H1 (cell line): ENCODE measurements at regions not wholly inside any gene's neighbourhood (a gene's known extent, or its start where the extent isn't known, plus 50 kb on each side); places are given as distances from the start of the nearest gene placed in this dataset.

Source experiments
- CTCF ChIA-PET: fragments of 300-600 bp; sonication (Branson Sonifier 250); formaldehyde crosslinking; loops from one replicate; lab custom pipeline; 2021; ENCODE audit not compliant: partially characterized antibody; lab: Charles Lee
- POLR2A ChIA-PET: fragments of 300-600 bp; sonication (Branson Sonifier 250); formaldehyde crosslinking; loops from one replicate; lab custom pipeline; 2021; ENCODE audit warnings: inconsistent platforms; ENCODE audit not compliant: partially characterized antibody; lab: Charles Lee
- DNase-seq, 2 experiments: peaks; one replicate each; pipeline versions ENCODE4 v3.0.0 to v3.0.0-alpha.2; 2010 to 2022; ENCODE audit warnings: low spot score in 2 of 2, low read depth in 1 of 2, mixed read lengths in 1 of 2
- FAIRE-seq: peaks from 2 replicates; lab custom pipeline; 2011; peaks lifted over from hg19 to GRCh38; lab: Jason Lieb, UNC
- H2AFZ ChIP-seq: 2 replicates; pipeline ENCODE4 v1.8.1; 2012; ENCODE audit warnings: low read length, inconsistent platforms
- H2AK5ac ChIP-seq: 2 replicates; pipeline ENCODE4 v1.6.1; 2013; ENCODE audit warnings: low read depth, low read length
- H2BK120ac ChIP-seq: replicated peaks from 2 replicates; pipeline ENCODE3; 2013; ENCODE audit warnings: low read depth, low read length, inconsistent platforms
- H2BK12ac ChIP-seq: 2 replicates; pipeline ENCODE4 v1.6.1; 2013; ENCODE audit warnings: low read depth, low read length
- H2BK15ac ChIP-seq: 2 replicates; pipeline ENCODE4 v1.6.1; 2013; ENCODE audit warnings: low read length
- H2BK20ac ChIP-seq: 2 replicates; pipeline ENCODE4 v1.6.1; 2013; ENCODE audit warnings: low read length
- H2BK5ac ChIP-seq: 2 replicates; pipeline ENCODE4 v1.6.1; 2013; ENCODE audit warnings: low read depth, low read length
- H3K14ac ChIP-seq: 2 replicates; pipeline ENCODE4 v1.6.1; 2013; ENCODE audit warnings: inconsistent platforms; ENCODE audit not compliant: insufficient read length
- H3K18ac ChIP-seq: 2 replicates; pipeline ENCODE4 v1.6.1; 2013; ENCODE audit warnings: low read length; ENCODE audit errors: extremely low read depth
- H3K23ac ChIP-seq: 2 replicates; pipeline ENCODE4 v1.6.1; 2013; ENCODE audit warnings: inconsistent platforms; ENCODE audit not compliant: insufficient read length
- H3K23me2 ChIP-seq: 2 replicates; pipeline ENCODE4 v1.6.1; 2013; ENCODE audit warnings: low read depth, low read length
- H3K27ac ChIP-seq: 2 replicates; pipeline ENCODE4 v1.6.1; 2011; ENCODE audit warnings: low read depth, low read length, inconsistent platforms
- H3K27me3 ChIP-seq, 4 experiments: replicated peaks in 1 of 4; 1 replicate in 1 of 4; 2 replicates in 3 of 4; pipeline versions ENCODE4 v1.6.1 to v1.8.1; 2011 to 2013; ENCODE audit warnings: low read length in 3 of 4, mild to moderate bottlenecking in 3 of 4, inconsistent platforms in 2 of 4, mixed read lengths in 2 of 4, moderate library complexity in 1 of 4; ENCODE audit not compliant: control insufficient read depth in 3 of 4, insufficient read depth in 3 of 4; ENCODE audit errors: extremely low read depth in 1 of 4
- H3K36me3 ChIP-seq, 4 experiments: 2 replicates each; pipeline versions ENCODE4 v1.6.1 to v1.8.1; 2011 to 2013; ENCODE audit warnings: mild to moderate bottlenecking in 4 of 4, low read length in 3 of 4, moderate library complexity in 2 of 4, control low read depth in 1 of 4, inconsistent platforms in 1 of 4; ENCODE audit not compliant: insufficient read depth in 4 of 4, control insufficient read depth in 2 of 4
- H3K4ac ChIP-seq: replicated peaks from 2 replicates; pipeline ENCODE3; 2013; ENCODE audit warnings: low read length, low read depth, mixed read lengths, inconsistent platforms; ENCODE audit not compliant: insufficient read length
- H3K4me1 ChIP-seq, 4 experiments: replicated peaks in 1 of 4; 1 replicate in 1 of 4; 2 replicates in 3 of 4; pipeline versions ENCODE4 v1.6.1 to v1.8.1; 2011 to 2013; ENCODE audit warnings: low read length in 3 of 4, inconsistent platforms in 2 of 4, mixed read lengths in 1 of 4; ENCODE audit not compliant: insufficient read depth in 4 of 4, control insufficient read depth in 3 of 4
- H3K4me2 ChIP-seq, 2 experiments: 2 replicates each; pipeline versions ENCODE4 v1.6.1 to v1.8.1; 2011 to 2013; ENCODE audit warnings: low read depth in 2 of 2, low read length in 2 of 2, control low read depth in 1 of 2, inconsistent platforms in 1 of 2, mild to moderate bottlenecking in 1 of 2; ENCODE audit not compliant: insufficient read depth in 1 of 2
- H3K4me3 ChIP-seq, 4 experiments: fragments of 200-600, 300-600 bp in 1 of 4; sonication (generic), shearing (Covaris generic), sonication (Bioruptor Twin) in 1 of 4; 2 replicates each; pipeline versions ENCODE4 v1.5.1 to v1.8.1; 2011 to 2016; ENCODE audit warnings: low read length in 4 of 4, low read depth in 3 of 4, control low read depth in 2 of 4, inconsistent platforms in 2 of 4, mild to moderate bottlenecking in 2 of 4, mixed read lengths in 1 of 4, moderate library complexity in 1 of 4; ENCODE audit not compliant: insufficient read depth in 2 of 4; ENCODE audit errors: extremely low read depth in 1 of 4
- H3K56ac ChIP-seq: replicated peaks from 2 replicates; pipeline ENCODE3; 2013; ENCODE audit warnings: low read depth, mild to moderate bottlenecking, mixed read lengths, low read length, inconsistent platforms; ENCODE audit not compliant: insufficient read length
- H3K79me1 ChIP-seq: 2 replicates; pipeline ENCODE4 v1.6.1; 2013; ENCODE audit warnings: low read depth, low read length, control low read depth
- H3K79me2 ChIP-seq, 2 experiments: 2 replicates each; pipeline versions ENCODE4 v1.6.1 to v1.8.1; 2012 to 2013; ENCODE audit warnings: low read length in 2 of 2, mild to moderate bottlenecking in 2 of 2, inconsistent platforms in 1 of 2; ENCODE audit not compliant: insufficient read depth in 2 of 2, control insufficient read depth in 1 of 2
- H3K9ac ChIP-seq, 4 experiments: replicated peaks in 1 of 4; 1 replicate in 1 of 4; 2 replicates in 3 of 4; pipeline versions ENCODE4 v1.6.1 to v1.8.1; 2011 to 2013; ENCODE audit warnings: low read depth in 3 of 4, low read length in 3 of 4, control low read depth in 2 of 4, mild to moderate bottlenecking in 2 of 4, moderate library complexity in 2 of 4, inconsistent platforms in 1 of 4; ENCODE audit errors: extremely low read depth in 1 of 4
- H3K9me3 ChIP-seq, 2 experiments: 2 replicates each; pipeline versions ENCODE4 v1.6.1 to v1.8.1; 2012 to 2013; ENCODE audit warnings: mild to moderate bottlenecking in 2 of 2, moderate library complexity in 2 of 2, control low read depth in 1 of 2, inconsistent platforms in 1 of 2, low read depth in 1 of 2, low read length in 1 of 2, mixed read lengths in 1 of 2; ENCODE audit not compliant: insufficient read depth in 2 of 2
- H4K20me1 ChIP-seq, 2 experiments: replicated peaks in 1 of 2; 2 replicates each; pipeline versions ENCODE3 to v1.8.1; 2011 to 2013; ENCODE audit warnings: inconsistent platforms in 2 of 2, low read length in 2 of 2, mild to moderate bottlenecking in 1 of 2; ENCODE audit not compliant: insufficient read depth in 2 of 2, control insufficient read depth in 1 of 2
- H4K5ac ChIP-seq: 2 replicates; pipeline ENCODE4 v1.6.1; 2013; ENCODE audit warnings: low read length, low read depth, mixed read lengths, inconsistent platforms; ENCODE audit not compliant: insufficient read length
- H4K8ac ChIP-seq: 2 replicates; pipeline ENCODE4 v1.8.0; 2013; ENCODE audit warnings: mild to moderate bottlenecking, moderate library complexity, low read length, inconsistent platforms; ENCODE audit not compliant: insufficient read depth; ENCODE audit errors: extremely low read depth
- H4K91ac ChIP-seq: replicated peaks from 2 replicates; pipeline ENCODE3; 2013; ENCODE audit warnings: low read length, mixed read lengths, inconsistent platforms; ENCODE audit not compliant: insufficient read length
- BRCA1 ChIP-seq: IDR thresholded peaks from 2 replicates; pipeline ENCODE4 v1.6.1; 2012; ENCODE audit warnings: low read depth, low read length, improper control_type of control experiment
- CBX5 ChIP-seq: fragments of 300-800, 300-1000 bp; sonication (generic); IDR thresholded peaks from 2 replicates; pipeline ENCODE4 v1.7.1; 2016; ENCODE audit warnings: antibody characterized with exemption, low read length, low read depth
- CBX8 ChIP-seq: fragments of 300-800, 300-1000 bp; sonication (generic); IDR thresholded peaks from 2 replicates; pipeline ENCODE4 v1.7.1; 2016; ENCODE audit warnings: low read depth, low read length, borderline replicate concordance
- CEBPB ChIP-seq: IDR thresholded peaks from 2 replicates; pipeline ENCODE4 v1.6.1; 2012; ENCODE audit warnings: low read depth, low read length
- CHD1 ChIP-seq: IDR thresholded peaks from 2 replicates; pipeline ENCODE4 v1.6.1; 2012; ENCODE audit warnings: low read depth, low read length, improper control_type of control experiment
- CHD2 ChIP-seq: IDR thresholded peaks from 2 replicates; pipeline ENCODE4 v1.6.1; 2012; ENCODE audit warnings: low read length, improper control_type of control experiment
- HDAC6 ChIP-seq: IDR thresholded peaks from one replicate; pipeline ENCODE4 v1.7.1; 2012; ENCODE audit warnings: low read depth, mild to moderate bottlenecking, inconsistent platforms, low read length, moderate library complexity
- JUN ChIP-seq: IDR thresholded peaks from 2 replicates; pipeline ENCODE4 v1.6.1; 2011; ENCODE audit warnings: low read depth, mild to moderate bottlenecking, improper control_type of control experiment, low read length
- MAX ChIP-seq: IDR thresholded peaks from 2 replicates; pipeline ENCODE4 v1.6.1; 2012; ENCODE audit warnings: inconsistent platforms
- POLR2A ChIP-seq, 2 experiments: IDR thresholded peaks; 1 replicate in 1 of 2; 2 replicates in 1 of 2; pipeline ENCODE4 v1.6.1; 2011; ENCODE audit warnings: low read depth in 2 of 2, low read length in 2 of 2, mild to moderate bottlenecking in 2 of 2; ENCODE audit errors: control extremely low read depth in 1 of 2
- RFX5 ChIP-seq: IDR thresholded peaks from 2 replicates; pipeline ENCODE4 v1.6.1; 2011; ENCODE audit warnings: low read depth, low read length, improper control_type of control experiment, borderline replicate concordance
- RNF2 ChIP-seq: fragments of 200-900, 300-1000 bp; sonication (generic); IDR thresholded peaks from 2 replicates; pipeline ENCODE4 v1.7.1; 2016; ENCODE audit warnings: borderline replicate concordance, low read depth, mild to moderate bottlenecking, antibody characterized with exemption, low read length; ENCODE audit not compliant: poor library complexity, severe bottlenecking; ENCODE audit errors: missing control alignments
- SAP30 ChIP-seq: fragments of 300-600 bp; sonication (generic); IDR thresholded peaks from 2 replicates; pipeline ENCODE4 v1.7.1; 2012; ENCODE audit warnings: low read length, moderate library complexity, mild to moderate bottlenecking, inconsistent platforms; ENCODE audit not compliant: insufficient read depth, insufficient replicate concordance
- SIRT6 ChIP-seq: IDR thresholded peaks from one replicate; pipeline ENCODE4 v1.7.1; 2012; ENCODE audit warnings: low read length, inconsistent platforms
- SP2 ChIP-seq: IDR thresholded peaks from 2 replicates; pipeline ENCODE4 v1.6.1; 2012; ENCODE audit warnings: mild to moderate bottlenecking, low read length, inconsistent platforms
- TAF7 ChIP-seq: optimal IDR thresholded peaks from 2 replicates; pipeline ENCODE3; 2011; ENCODE audit warnings: low read depth, mild to moderate bottlenecking, inconsistent platforms, low read length, moderate library complexity, borderline replicate concordance
- TCF12 ChIP-seq: IDR thresholded peaks from 2 replicates; pipeline ENCODE4 v1.6.1; 2011; ENCODE audit warnings: low read depth, mild to moderate bottlenecking, low read length
- WGBS, 2 experiments: shearing (Covaris generic) in 1 of 2; methylation state at CpG; one replicate each; pipeline versions ENCODE4 v1.1.6 to v1.1.7; 2013 to 2015; ENCODE audit warnings: low lambda C conversion rate in 2 of 2, mixed read lengths in 2 of 2, inconsistent platforms in 1 of 2, low coverage in 1 of 2, missing lambda C conversion rate in 1 of 2; ENCODE audit not compliant: insufficient replicate concordance in 2 of 2, insufficient coverage in 1 of 2, insufficient read length in 1 of 2; ENCODE audit errors: extremely low coverage in 1 of 2, missing lambda C conversion rate in 1 of 2; 5-methylcytosine and 5-hydroxymethylcytosine counted together

GRCh38 chr6:165135889-165136288, 173.5 kb downstream of the C6orf118 start:
- no peak overlapping the region for H2BK15ac ChIP-seq
- H3K4me1 ChIP-seq = no peaks in the 10 kb centered on the region
- H3K9ac ChIP-seq = no peak overlapping the region
- no peaks in the 10 kb centered on the region for H3K23me2 ChIP-seq
- no peak overlapping the region for H3K18ac ChIP-seq
- 87% methylated on average over 2 of the region's 2 CpGs; no CpG with 5 or more reads in 1 of the 2 experiments for WGBS, 2 experiments
- no peaks in the 10 kb centered on the region for H3K79me2 ChIP-seq
- H3K4me3 ChIP-seq = no peak overlapping the region
- no peak overlapping the region for H4K5ac ChIP-seq
- H3K36me3 ChIP-seq = no peaks in the 10 kb centered on the region
- H3K4ac ChIP-seq = no peak overlapping the region
- no peak overlapping the region for H4K91ac ChIP-seq
- no peak overlapping the region for H2AK5ac ChIP-seq
- H3K14ac ChIP-seq = no peak overlapping the region
- H3K56ac ChIP-seq = no peak overlapping the region
- no peaks in the 10 kb centered on the region for H3K27me3 ChIP-seq
- no peak overlapping the region for H2BK5ac ChIP-seq
- no peak overlapping the region for H2BK12ac ChIP-seq
- H3K27ac ChIP-seq = no peak overlapping the region
- POLR2A ChIA-PET = no interaction called here
- CTCF ChIA-PET = no interaction called here
- no peaks in the 10 kb centered on the region for H4K20me1 ChIP-seq
- H3K79me1 ChIP-seq = no peaks in the 10 kb centered on the region
- H3K23ac ChIP-seq = no peak overlapping the region
- FAIRE-seq (no peak), DNase-seq (no peak)
- H4K8ac ChIP-seq = no peak overlapping the region
- H2BK120ac ChIP-seq = no peak overlapping the region
- H3K4me2 ChIP-seq = no peak overlapping the region
- peaks cover 13 to 15% of the 10 kb centered on the region in 2 experiments; a peak in 3 of 4 replicates for H3K9me3 ChIP-seq
- no peak overlapping the region for H2BK20ac ChIP-seq
- no peak overlapping the region for H2AFZ ChIP-seq
- TF ChIP-seq CHD2 (no peak), SP2 (no peak), HDAC6 (no peak), MAX (no peak), SAP30 (no peak), BRCA1 (no peak), CEBPB (no peak), TCF12 (no peak), RNF2 (no peak), CBX8 (no peak), RFX5 (no peak), JUN (no peak), CBX5 (no peak), SIRT6 (no peak), TAF7 (no peak), CHD1 (no peak), POLR2A (IDR thresholded peaks at IDR 0.05; ENCODE audit: control extremely low read depth in 1 of 2, low read depth in 2 of 2, low read length in 2 of 2) (no peak)
